ENCODE measurements at regions not wholly inside any gene's neighbourhood (a gene's known extent, or its start where the extent isn't known, plus 50 kb on each side); places are given as distances from the start of the nearest gene placed in this dataset.

- TF ChIP-seq POLR2A (IDR thresholded peaks at IDR 0.05) (no peak), CTCF (IDR thresholded peaks at IDR 0.05) (no peak), EP300 (IDR thresholded peaks at IDR 0.05) (no peak), POLR2AphosphoS5 (IDR thresholded peaks at IDR 0.05) (no peak)
Observed at GRCh38 chr2:54365661-54366060, 90.5 kb upstream of the SPTBN1 start.

All from suprapubic skin (tissue), 4 donors.